GM23338 (cell line): ENCODE measurements at regions not wholly inside any gene's neighbourhood (a gene's known extent, or its start where the extent isn't known, plus 50 kb on each side); places are given as distances from the start of the nearest gene placed in this dataset.

Experiments
- ATAC-seq: fragments of 200-7000 bp; cut with Tn5 transposase; 3 replicates; pipeline ENCODE4 v1.9.1; 2020
- DNase-seq: peaks from one replicate; pipeline ENCODE4 v3.0.0-alpha.2; 2015; ENCODE audit warnings: low spot score
- H2AFZ ChIP-seq: fragments of 200-600 bp; sonication (generic); 2 replicates; pipeline ENCODE4 v1.8.0; 2016; ENCODE audit warnings: antibody characterized with exemption, mild to moderate bottlenecking, moderate library complexity
- H3F3A ChIP-seq: fragments of 200-600 bp; sonication (generic); replicated peaks from 2 replicates; pipeline ENCODE4 v1.8.0; 2017; ENCODE audit warnings: antibody characterized with exemption, mixed run types, low read depth
- H3K27ac ChIP-seq: fragments of 200-600 bp; sonication (generic); 2 replicates; pipeline ENCODE4 v1.6.1; 2016; ENCODE audit warnings: low read depth
- H3K27me3 ChIP-seq: fragments of 200-600 bp; sonication (generic); 2 replicates; pipeline ENCODE4 v1.8.0; 2016; ENCODE audit warnings: mild to moderate bottlenecking, mixed run types, moderate library complexity; ENCODE audit not compliant: insufficient read depth
- H3K36me3 ChIP-seq: fragments of 200-600 bp; sonication (generic); 2 replicates; pipeline ENCODE4 v1.8.0; 2016; ENCODE audit warnings: mild to moderate bottlenecking; ENCODE audit not compliant: insufficient read depth
- H3K4me1 ChIP-seq: fragments of 200-600 bp; sonication (generic); 2 replicates; pipeline ENCODE4 v1.8.0; 2016; ENCODE audit warnings: mild to moderate bottlenecking, moderate library complexity; ENCODE audit not compliant: insufficient read depth
- H3K4me2 ChIP-seq: fragments of 200-600 bp; sonication (generic); 2 replicates; pipeline ENCODE4 v1.7.1; 2017; ENCODE audit warnings: mixed run types
- H3K4me3 ChIP-seq: fragments of 200-600 bp; sonication (generic); 2 replicates; pipeline ENCODE4 v1.6.1; 2016; ENCODE audit warnings: mixed run types
- H3K79me2 ChIP-seq: fragments of 200-600 bp; sonication (generic); replicated peaks from 2 replicates; pipeline ENCODE4 v1.8.0; 2017; ENCODE audit warnings: mild to moderate bottlenecking; ENCODE audit not compliant: insufficient read depth
- H3K9me2 ChIP-seq: fragments of 200-600 bp; sonication (generic); 2 replicates; pipeline ENCODE4 v1.8.0; 2017; ENCODE audit not compliant: insufficient read depth
- H4K20me1 ChIP-seq: fragments of 200-600 bp; sonication (generic); replicated peaks from 2 replicates; pipeline ENCODE4 v1.8.0; 2017; ENCODE audit warnings: mild to moderate bottlenecking; ENCODE audit not compliant: insufficient read depth
- H3K27ac Mint-ChIP-seq: 2 replicates; pipeline ENCODE4 v1.8.0; 2020; ENCODE audit warnings: inconsistent platforms, mild to moderate bottlenecking, moderate library complexity, mixed read lengths
- H3K27me3 Mint-ChIP-seq: 3 replicates; pipeline ENCODE4 v1.8.0; 2022; ENCODE audit warnings: low read depth, mild to moderate bottlenecking, moderate library complexity, mixed read lengths, inconsistent platforms; ENCODE audit not compliant: insufficient read depth, poor library complexity
- H3K36me3 Mint-ChIP-seq: 3 replicates; pipeline ENCODE4 v1.8.0; 2021; ENCODE audit warnings: low read depth, mild to moderate bottlenecking, inconsistent platforms, moderate library complexity, mixed read lengths
- H3K4me1 Mint-ChIP-seq: 3 replicates; pipeline ENCODE4 v1.8.0; 2020; ENCODE audit warnings: mild to moderate bottlenecking, inconsistent platforms, mixed read lengths
- H3K4me3 Mint-ChIP-seq: 3 replicates; pipeline ENCODE4 v1.8.0; 2021; ENCODE audit warnings: moderate library complexity, mild to moderate bottlenecking, inconsistent platforms, mixed read lengths
- H3K9me3 Mint-ChIP-seq: 3 replicates; pipeline ENCODE4 v1.8.0; 2020; ENCODE audit warnings: moderate library complexity, mild to moderate bottlenecking, inconsistent platforms, mixed read lengths
- CREB1 ChIP-seq: fragments of 250-450 bp; sonication (Bioruptor Pico); IDR thresholded peaks from 2 replicates; pipeline ENCODE4 v1.5.0; 2020; ENCODE audit warnings: low read depth, mild to moderate bottlenecking, moderate library complexity
- CTCF ChIP-seq, 2 experiments: fragments of 200-600 bp in 1 of 2; sonication (generic) in 1 of 2; conservative IDR thresholded peaks; 2 replicates each; pipeline versions ENCODE4 v1.5.1 to v1.6.1; 2016 to 2017; ENCODE audit warnings: antibody characterized with exemption in 2 of 2, low read depth in 2 of 2, mild to moderate bottlenecking in 2 of 2, moderate library complexity in 1 of 2
- ETS1 ChIP-seq: IDR thresholded peaks from 2 replicates; pipeline ENCODE4 v1.6.1; 2016; ENCODE audit warnings: antibody characterized with exemption
- EZH2phosphoT487 ChIP-seq: fragments of 200-600 bp; sonication (generic); IDR thresholded peaks from one replicate; pipeline ENCODE4 v1.8.1; 2018; ENCODE audit warnings: antibody characterized with exemption; ENCODE audit not compliant: unreplicated experiment
- JUNB ChIP-seq: IDR thresholded peaks from one replicate; pipeline ENCODE4 v1.6.1; 2016; ENCODE audit warnings: antibody characterized with exemption; ENCODE audit not compliant: unreplicated experiment
- NANOG ChIP-seq: IDR thresholded peaks from 2 replicates; pipeline ENCODE4 v1.6.1; 2016; ENCODE audit warnings: antibody characterized with exemption, borderline replicate concordance
- STAT1 ChIP-seq: IDR thresholded peaks from one replicate; pipeline ENCODE4 v1.6.1; 2016; ENCODE audit warnings: antibody characterized with exemption; ENCODE audit not compliant: unreplicated experiment
- ZNF114 ChIP-seq: fragments of 250-450 bp; sonication (Bioruptor Pico); IDR thresholded peaks from 2 replicates; pipeline ENCODE4 v1.5.0; 2020; ENCODE audit warnings: mild to moderate bottlenecking, moderate library complexity
- ZNF331 ChIP-seq: fragments of 250-450 bp; sonication (Bioruptor Pico); IDR thresholded peaks from 2 replicates; pipeline ENCODE4 v1.5.0; 2020; ENCODE audit warnings: low read depth, mild to moderate bottlenecking, moderate library complexity

GRCh38 chr6:137290601-137291261 is 71.5 kb upstream of the IFNGR1 start:
- Mint-ChIP-seq H3K4me3 (no peak overlapping the region), H3K27me3 (peaks cover 2% of the 10 kb centered on the region), H3K27ac (no peak overlapping the region), H3K36me3 (peaks cover 7% of the 10 kb centered on the region; the same call in 1 of the 3 replicates), H3K9me3 (peaks cover 3% of the 10 kb centered on the region; the same call in 1 of the 3 replicates), H3K4me1 (peaks cover 5% of the 10 kb centered on the region)
- no peaks in the 10 kb centered on the region for H3K4me1 ChIP-seq
- H3K4me3 ChIP-seq, result no peak overlapping the region
- H3K27me3 ChIP-seq, result no peaks in the 10 kb centered on the region
- no peaks in the 10 kb centered on the region for H3F3A ChIP-seq
- H4K20me1 ChIP-seq, result no peaks in the 10 kb centered on the region
- no peak overlapping the region for H2AFZ ChIP-seq
- no peaks in the 10 kb centered on the region for H3K79me2 ChIP-seq
- no peak for ATAC-seq
- TF ChIP-seq ZNF114 (CRISPR knock-in tag), result no peak
- TF ChIP-seq NANOG, result no peak
- no peak for TF ChIP-seq CTCF (conservative IDR thresholded peaks at IDR 0.05; ENCODE audit: low read depth in 2 of 2)
- TF ChIP-seq ZNF331 (CRISPR knock-in tag), result no peak
- TF ChIP-seq EZH2phosphoT487, result no peak
- no peaks in the 10 kb centered on the region for H3K36me3 ChIP-seq
- no peak for DNase-seq
- H3K9me2 ChIP-seq, result peaks cover 1% of the 10 kb centered on the region; the same call in 1 of the 2 replicates
- no peak overlapping the region for H3K4me2 ChIP-seq
- no peak overlapping the region for H3K27ac ChIP-seq

GRCh38 chr6:137286916-137287315 is 67.7 kb upstream of the IFNGR1 start:
- Histone ChIP-seq H3K4me1 (no peaks in the 10 kb centered on the region), H2AFZ (no peak overlapping the region), H3F3A (no peaks in the 10 kb centered on the region), H3K27me3 (no peaks in the 10 kb centered on the region), H3K4me2 (no peak overlapping the region), H3K27ac (no peak overlapping the region), H3K79me2 (no peaks in the 10 kb centered on the region), H4K20me1 (no peaks in the 10 kb centered on the region), H3K4me3 (no peak overlapping the region), H3K36me3 (no peaks in the 10 kb centered on the region), H3K9me2 (no peaks in the 10 kb centered on the region)
- H3K27ac Mint-ChIP-seq, result no peak overlapping the region
- ATAC-seq, result no peak
- peaks cover 3% of the 10 kb centered on the region for H3K27me3 Mint-ChIP-seq
- no peak for TF ChIP-seq CREB1 (CRISPR knock-in tag)
- H3K4me3 Mint-ChIP-seq, result no peak overlapping the region
- no peaks in the 10 kb centered on the region; the same call in 2 of the 3 replicates for H3K4me1 Mint-ChIP-seq
- H3K36me3 Mint-ChIP-seq, result no peaks in the 10 kb centered on the region
- H3K9me3 Mint-ChIP-seq, result peaks cover 2% of the 10 kb centered on the region; the same call in 1 of the 3 replicates
- DNase-seq, result no peak

GRCh38 chr6:137286368-137286767 is 67.2 kb upstream of the IFNGR1 start:
- Mint-ChIP-seq H3K36me3 (no peaks in the 10 kb centered on the region), H3K27me3 (peaks cover 6% of the 10 kb centered on the region), H3K4me1 (no peaks in the 10 kb centered on the region; the same call in 2 of the 3 replicates), H3K9me3 (peaks cover 2% of the 10 kb centered on the region; the same call in 1 of the 3 replicates), H3K4me3 (no peak overlapping the region), H3K27ac (no peak overlapping the region)
- no peaks in the 10 kb centered on the region for H3F3A ChIP-seq
- DNase-seq (no peak), ATAC-seq (no peak)
- no peaks in the 10 kb centered on the region for H3K4me1 ChIP-seq
- H3K9me2 ChIP-seq, result no peaks in the 10 kb centered on the region
- no peak overlapping the region for H2AFZ ChIP-seq
- H3K27me3 ChIP-seq, result no peaks in the 10 kb centered on the region
- H3K4me2 ChIP-seq, result no peak overlapping the region
- no peak overlapping the region for H3K27ac ChIP-seq
- no peaks in the 10 kb centered on the region for H3K36me3 ChIP-seq
- no peaks in the 10 kb centered on the region for H3K79me2 ChIP-seq
- no peak overlapping the region for H3K4me3 ChIP-seq
- no peaks in the 10 kb centered on the region for H4K20me1 ChIP-seq
- TF ChIP-seq CREB1 (CRISPR knock-in tag) (no peak), ETS1 (no peak), STAT1 (no peak), JUNB (no peak)
